HCT116 (cell line): ENCODE measurements at regions not wholly inside any gene's neighbourhood (a gene's known extent, or its start where the extent isn't known, plus 50 kb on each side); places are given as distances from the start of the nearest gene placed in this dataset.

Experiments used
- ATAC-seq: fragments of 200-7000 bp; cut with Tn5 transposase; 2 replicates; pipeline ENCODE4 v1.9.1; 2020; ENCODE audit warnings: mild to moderate bottlenecking, moderate library complexity
- BruUV-seq: library from RNA; stranded (reverse); fragments of 400-500 nt; replicated peaks from 2 replicates; lab custom pipeline; 2021; lab: Mats Ljungman, UMichigan
- CTCF ChIA-PET: fragments of 300-600 bp; sonication (Branson Sonifier 250); formaldehyde crosslinking; loops from one replicate; lab custom pipeline; 2021; ENCODE audit warnings: antibody characterized with exemption; lab: Charles Lee
- POLR2A ChIA-PET: fragments of 300-600, 350-600 bp; sonication (Branson Sonifier 250); formaldehyde crosslinking; loops from one replicate; lab custom pipeline; 2021; ENCODE audit warnings: antibody characterized with exemption; lab: Charles Lee
- RAD21 ChIA-PET, 2 experiments: fragments of 300-600 bp; sonication (Branson Sonifier 250); formaldehyde crosslinking; loops; one replicate each; lab custom pipeline; 2023; ENCODE audit warnings: low total read pairs in 2 of 2; ENCODE audit not compliant: uncharacterized antibody in 2 of 2, unreplicated experiment in 2 of 2, low non-redundant PET in 1 of 2; lab: Charles Lee
- DNase-seq: peaks from one replicate; pipeline ENCODE4 v3.0.0-alpha.2; 2010; ENCODE audit warnings: low read depth, low spot score
- H2AFZ ChIP-seq: fragments of 200-600 bp; shearing (Covaris generic), sonication (generic); 2 replicates; pipeline ENCODE4 v1.6.1; 2017; ENCODE audit warnings: low read depth, mixed run types, mixed read lengths, antibody characterized with exemption, low read length; ENCODE audit not compliant: poor library complexity, severe bottlenecking
- H3K27ac ChIP-seq: 2 replicates; pipeline ENCODE4 v1.5.1; 2012; ENCODE audit warnings: low read depth, low read length
- H3K27me3 ChIP-seq: fragments of 200-600 bp; sonication (generic); 2 replicates; pipeline ENCODE4 v1.6.1; 2016; ENCODE audit warnings: mixed run types, low read length, mixed read lengths; ENCODE audit not compliant: insufficient read depth
- H3K36me3 ChIP-seq, 2 experiments: fragments of 200-500 bp in 1 of 2; fragments of 200-600 bp in 1 of 2; sonication (Bioruptor generic) in 1 of 2; sonication (generic) in 1 of 2; 2 replicates each; pipeline versions ENCODE4 v1.5.1 to v1.6.1; 2014 to 2016; ENCODE audit warnings: low read length in 2 of 2, inconsistent platforms in 1 of 2, mixed read lengths in 1 of 2, mixed run types in 1 of 2; ENCODE audit not compliant: insufficient read depth in 2 of 2, control insufficient read depth in 1 of 2
- H3K4me1 ChIP-seq, 2 experiments: fragments of 200-600 bp in 1 of 2; sonication (generic) in 1 of 2; 2 replicates each; pipeline versions ENCODE4 v1.5.1 to v1.6.1; 2012 to 2017; ENCODE audit warnings: low read length in 2 of 2, inconsistent platforms in 1 of 2, mild to moderate bottlenecking in 1 of 2, mixed read lengths in 1 of 2, mixed run types in 1 of 2, moderate library complexity in 1 of 2; ENCODE audit not compliant: insufficient read depth in 2 of 2, control insufficient read depth in 1 of 2
- H3K4me2 ChIP-seq: fragments of 200-600 bp; sonication (generic); 2 replicates; pipeline ENCODE4 v1.6.1; 2017; ENCODE audit warnings: mixed run types, low read length, mixed read lengths
- H3K4me3 ChIP-seq, 2 experiments: fragments of 200-600 bp in 1 of 2; sonication (generic) in 1 of 2; replicated peaks in 1 of 2; 2 replicates each; pipeline ENCODE4 v1.5.1; 2011 to 2016; ENCODE audit warnings: low read length in 2 of 2, control low read depth in 1 of 2, low read depth in 1 of 2, mild to moderate bottlenecking in 1 of 2, mixed read lengths in 1 of 2, mixed run types in 1 of 2
- H3K79me2 ChIP-seq: fragments of 200-600 bp; sonication (generic); 2 replicates; pipeline ENCODE4 v1.6.1; 2017; ENCODE audit warnings: mild to moderate bottlenecking, mixed run types, low read length, moderate library complexity, mixed read lengths; ENCODE audit not compliant: insufficient read depth
- H3K9ac ChIP-seq: fragments of 200-600 bp; sonication (generic); 2 replicates; pipeline ENCODE4 v1.6.1; 2016; ENCODE audit warnings: low read length, mixed read lengths
- H3K9me2 ChIP-seq: fragments of 200-600 bp; sonication (generic), shearing (Covaris generic); 2 replicates; pipeline ENCODE4 v1.6.1; 2017; ENCODE audit warnings: mixed run types, mild to moderate bottlenecking, moderate library complexity; ENCODE audit not compliant: insufficient read depth
- H3K9me3 ChIP-seq, 2 experiments: fragments of 200-500 bp in 1 of 2; fragments of 200-600 bp in 1 of 2; sonication (Bioruptor generic) in 1 of 2; sonication (generic) in 1 of 2; 2 replicates each; pipeline ENCODE4 v1.6.1; 2014 to 2017; ENCODE audit warnings: low read length in 2 of 2, mixed read lengths in 2 of 2, inconsistent platforms in 1 of 2, low read depth in 1 of 2, mild to moderate bottlenecking in 1 of 2, mixed run types in 1 of 2, moderate library complexity in 1 of 2; ENCODE audit not compliant: control insufficient read depth in 1 of 2, insufficient read depth in 1 of 2
- H4K20me1 ChIP-seq: fragments of 200-600 bp; sonication (generic), shearing (Covaris generic); 2 replicates; pipeline ENCODE4 v1.6.1; 2017; ENCODE audit warnings: mixed run types, mild to moderate bottlenecking, moderate library complexity; ENCODE audit not compliant: insufficient read depth
- CBX3 ChIP-seq: IDR thresholded peaks from 2 replicates; pipeline ENCODE4 v1.6.1; 2012; ENCODE audit warnings: low read depth
- CEBPB ChIP-seq: IDR thresholded peaks from 2 replicates; pipeline ENCODE4 v1.6.1; 2012; ENCODE audit warnings: low read depth
- ELF1 ChIP-seq: IDR thresholded peaks from 2 replicates; pipeline ENCODE4 v1.6.1; 2012; ENCODE audit warnings: low read depth, borderline replicate concordance
- EZH2 ChIP-seq: fragments of 200-600 bp; sonication (generic); IDR thresholded peaks from 2 replicates; pipeline ENCODE4 v1.6.1; 2017; ENCODE audit warnings: antibody characterized with exemption, mixed run types
- JUND ChIP-seq: IDR thresholded peaks from 2 replicates; pipeline ENCODE4 v1.6.1; 2012
- POLR2AphosphoS5 ChIP-seq: IDR thresholded peaks from 2 replicates; pipeline ENCODE4 v1.6.1; 2011; ENCODE audit warnings: mild to moderate bottlenecking, low read depth, low read length, moderate library complexity
- SP1 ChIP-seq: IDR thresholded peaks from 2 replicates; pipeline ENCODE4 v1.6.1; 2012; ENCODE audit warnings: low read depth
- SRF ChIP-seq: IDR thresholded peaks from 2 replicates; pipeline ENCODE4 v1.6.1; 2012; ENCODE audit warnings: low read depth
- ZFX ChIP-seq: fragments of 450-650 bp; IDR thresholded peaks from 2 replicates; pipeline ENCODE4 v1.6.1; 2017
- ZNF274 ChIP-seq: fragments of 200-500 bp; sonication (Bioruptor generic); IDR thresholded peaks from 2 replicates; pipeline ENCODE4 v1.6.1; 2014; ENCODE audit warnings: mild to moderate bottlenecking, low read depth, low read length, inconsistent platforms
- intact Hi-C: fragments of 100-400 bp; cut with micrococcal nuclease; formaldehyde crosslinking; loops from 2 replicates; pipeline ENCODE4 v1.10.0; 2022
- TF ChIP-seq, protein P1 (sequence below): IDR thresholded peaks from 2 replicates; pipeline ENCODE4 v1.6.1; 2012; ENCODE audit warnings: low read depth
- TF ChIP-seq, protein P2 (sequence below): IDR thresholded peaks from 2 replicates; pipeline ENCODE4 v1.6.1; 2011; ENCODE audit warnings: mild to moderate bottlenecking, low read length, moderate library complexity; ENCODE audit not compliant: insufficient replicate concordance; ENCODE audit errors: extremely low read depth

DNA sequence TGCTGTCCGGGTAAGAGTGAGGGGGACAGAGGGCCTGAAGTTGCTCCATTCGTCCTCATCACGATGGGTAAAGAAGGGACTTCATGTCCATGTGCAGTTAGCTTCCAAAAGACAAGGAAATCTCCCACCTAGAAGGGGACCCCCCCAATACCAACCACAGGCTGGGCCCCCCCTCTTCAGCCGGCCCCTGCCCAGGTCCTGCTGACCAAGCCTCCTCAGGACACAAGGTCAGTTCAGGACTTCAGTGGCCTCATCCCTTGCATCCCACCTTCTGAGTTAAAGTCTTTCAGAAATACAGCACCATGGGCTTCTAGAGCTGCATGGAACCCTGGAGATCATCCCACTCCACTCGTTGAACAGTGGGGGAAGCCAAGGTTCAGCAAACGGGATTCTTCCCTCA is 115.4 kb upstream of the ERG start:
- intact Hi-C loops, result no loop called here
- ChIA-PET CTCF (no interaction called here), RAD21 (no interaction called here), POLR2A (no interaction called here)
- DNase-seq, result no peak
- no peaks in the 10 kb centered on the region for H3K36me3 ChIP-seq
- H2AFZ ChIP-seq, result no peak overlapping the region
- no peaks in the 10 kb centered on the region for H3K4me1 ChIP-seq
- no peaks in the 10 kb centered on the region for H3K9me2 ChIP-seq
- H3K4me2 ChIP-seq, result no peak overlapping the region
- no peak overlapping the region for H3K9ac ChIP-seq
- peaks cover 24% of the 10 kb centered on the region for H3K27me3 ChIP-seq
- ATAC-seq, result no peak
- H3K27ac ChIP-seq, result no peak overlapping the region
- no peaks in the 10 kb centered on the region for H3K79me2 ChIP-seq
- H4K20me1 ChIP-seq, result no peaks in the 10 kb centered on the region
- BruUV-seq, result no TSS peak
- H3K4me3 ChIP-seq, result no peak overlapping the region
- no peaks in the 10 kb centered on the region for H3K9me3 ChIP-seq
- TF ChIP-seq EZH2 (no peak), CBX3 (no peak), JUND (no peak), CEBPB (no peak), ZNF274 (no peak)
- TF ChIP-seq, protein P1, sequence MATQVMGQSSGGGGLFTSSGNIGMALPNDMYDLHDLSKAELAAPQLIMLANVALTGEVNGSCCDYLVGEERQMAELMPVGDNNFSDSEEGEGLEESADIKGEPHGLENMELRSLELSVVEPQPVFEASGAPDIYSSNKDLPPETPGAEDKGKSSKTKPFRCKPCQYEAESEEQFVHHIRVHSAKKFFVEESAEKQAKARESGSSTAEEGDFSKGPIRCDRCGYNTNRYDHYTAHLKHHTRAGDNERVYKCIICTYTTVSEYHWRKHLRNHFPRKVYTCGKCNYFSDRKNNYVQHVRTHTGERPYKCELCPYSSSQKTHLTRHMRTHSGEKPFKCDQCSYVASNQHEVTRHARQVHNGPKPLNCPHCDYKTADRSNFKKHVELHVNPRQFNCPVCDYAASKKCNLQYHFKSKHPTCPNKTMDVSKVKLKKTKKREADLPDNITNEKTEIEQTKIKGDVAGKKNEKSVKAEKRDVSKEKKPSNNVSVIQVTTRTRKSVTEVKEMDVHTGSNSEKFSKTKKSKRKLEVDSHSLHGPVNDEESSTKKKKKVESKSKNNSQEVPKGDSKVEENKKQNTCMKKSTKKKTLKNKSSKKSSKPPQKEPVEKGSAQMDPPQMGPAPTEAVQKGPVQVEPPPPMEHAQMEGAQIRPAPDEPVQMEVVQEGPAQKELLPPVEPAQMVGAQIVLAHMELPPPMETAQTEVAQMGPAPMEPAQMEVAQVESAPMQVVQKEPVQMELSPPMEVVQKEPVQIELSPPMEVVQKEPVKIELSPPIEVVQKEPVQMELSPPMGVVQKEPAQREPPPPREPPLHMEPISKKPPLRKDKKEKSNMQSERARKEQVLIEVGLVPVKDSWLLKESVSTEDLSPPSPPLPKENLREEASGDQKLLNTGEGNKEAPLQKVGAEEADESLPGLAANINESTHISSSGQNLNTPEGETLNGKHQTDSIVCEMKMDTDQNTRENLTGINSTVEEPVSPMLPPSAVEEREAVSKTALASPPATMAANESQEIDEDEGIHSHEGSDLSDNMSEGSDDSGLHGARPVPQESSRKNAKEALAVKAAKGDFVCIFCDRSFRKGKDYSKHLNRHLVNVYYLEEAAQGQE, result no peak

GRCh38 chr21:38614558-38614957 is 116.3 kb upstream of the ERG start:
- no peak overlapping the region for H3K4me3 ChIP-seq
- no TSS peak for BruUV-seq
- no peaks in the 10 kb centered on the region for H3K9me2 ChIP-seq
- no peaks in the 10 kb centered on the region for H3K79me2 ChIP-seq
- H3K36me3 ChIP-seq, result no peaks in the 10 kb centered on the region
- ChIA-PET CTCF (no interaction called here), POLR2A (no interaction called here), RAD21 (no interaction called here)
- no peaks in the 10 kb centered on the region for H3K4me1 ChIP-seq
- no peak for DNase-seq
- H3K9me3 ChIP-seq, result no peaks in the 10 kb centered on the region
- no peak for ATAC-seq
- no peak overlapping the region for H3K4me2 ChIP-seq
- H2AFZ ChIP-seq, result no peak overlapping the region
- intact Hi-C loops, result no loop called here
- H3K9ac ChIP-seq, result no peak overlapping the region
- no peak overlapping the region for H3K27ac ChIP-seq
- H3K27me3 ChIP-seq, result peaks cover 16% of the 10 kb centered on the region; the same call in 1 of the 2 replicates
- no peaks in the 10 kb centered on the region for H4K20me1 ChIP-seq
- TF ChIP-seq ZNF274, result no peak
- no peak for TF ChIP-seq ELF1
- TF ChIP-seq, protein P2, sequence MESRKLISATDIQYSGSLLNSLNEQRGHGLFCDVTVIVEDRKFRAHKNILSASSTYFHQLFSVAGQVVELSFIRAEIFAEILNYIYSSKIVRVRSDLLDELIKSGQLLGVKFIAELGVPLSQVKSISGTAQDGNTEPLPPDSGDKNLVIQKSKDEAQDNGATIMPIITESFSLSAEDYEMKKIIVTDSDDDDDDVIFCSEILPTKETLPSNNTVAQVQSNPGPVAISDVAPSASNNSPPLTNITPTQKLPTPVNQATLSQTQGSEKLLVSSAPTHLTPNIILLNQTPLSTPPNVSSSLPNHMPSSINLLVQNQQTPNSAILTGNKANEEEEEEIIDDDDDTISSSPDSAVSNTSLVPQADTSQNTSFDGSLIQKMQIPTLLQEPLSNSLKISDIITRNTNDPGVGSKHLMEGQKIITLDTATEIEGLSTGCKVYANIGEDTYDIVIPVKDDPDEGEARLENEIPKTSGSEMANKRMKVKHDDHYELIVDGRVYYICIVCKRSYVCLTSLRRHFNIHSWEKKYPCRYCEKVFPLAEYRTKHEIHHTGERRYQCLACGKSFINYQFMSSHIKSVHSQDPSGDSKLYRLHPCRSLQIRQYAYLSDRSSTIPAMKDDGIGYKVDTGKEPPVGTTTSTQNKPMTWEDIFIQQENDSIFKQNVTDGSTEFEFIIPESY, result no peak
- TF ChIP-seq, protein P1, result no peak
- TF ChIP-seq POLR2AphosphoS5, result no peak
- TF ChIP-seq SP1, result no peak
- no peak for TF ChIP-seq ZFX
- TF ChIP-seq SRF, result no peak
